Naive thymus-derived CD4-positive, alpha-beta T cell (primary cell): ENCODE measurements at regions not wholly inside any gene's neighbourhood (a gene's known extent, or its start where the extent isn't known, plus 50 kb on each side); places are given as distances from the start of the nearest gene placed in this dataset.

ENCODE experiments used
- ATAC-seq: fragments of 150-1000 bp; cut with Tn5 transposase; 2 replicates; pipeline ENCODE4 v1.10.0; 2021; ENCODE audit warnings: mild to moderate bottlenecking, moderate library complexity
- CTCF ChIA-PET: fragments of 350-600 bp; sonication (Branson Sonifier 250); formaldehyde crosslinking; loops from one replicate; lab custom pipeline; 2021; ENCODE audit warnings: antibody characterized with exemption; lab: Charles Lee
- POLR2A ChIA-PET: fragments of 350-600 bp; sonication (Branson Sonifier 250); formaldehyde crosslinking; loops from one replicate; lab custom pipeline; 2021; ENCODE audit warnings: antibody characterized with exemption, inconsistent platforms; lab: Charles Lee
- DNase-seq, 9 donors: peaks; one replicate each; pipeline versions ENCODE4 v3.0.0 to v3.0.0-alpha.2; 2020 to 2022; ENCODE audit warnings: mixed read lengths in 1 of 9
- H3K27ac ChIP-seq: one replicate; pipeline ENCODE4 v1.7.0; 2013; ENCODE audit warnings: mild to moderate bottlenecking, low read depth, low read length, moderate library complexity
- H3K27me3 ChIP-seq, 2 donors: one replicate each; pipeline ENCODE4 v1.7.0; 2013; ENCODE audit warnings: low read length in 2 of 2, mild to moderate bottlenecking in 2 of 2, moderate library complexity in 2 of 2; ENCODE audit not compliant: control insufficient read depth in 2 of 2, insufficient read depth in 2 of 2
- H3K36me3 ChIP-seq, 3 experiments: 1 replicate in 2 of 3; 2 replicates in 1 of 3; pipeline ENCODE4 v1.7.0; 2013; ENCODE audit warnings: low read length in 3 of 3, mild to moderate bottlenecking in 3 of 3, moderate library complexity in 1 of 3; ENCODE audit not compliant: insufficient read depth in 3 of 3, control insufficient read depth in 2 of 3
- H3K4me1 ChIP-seq, 2 donors: one replicate each; pipeline ENCODE4 v1.7.0; 2013; ENCODE audit warnings: low read length in 2 of 2, mild to moderate bottlenecking in 2 of 2, moderate library complexity in 1 of 2; ENCODE audit not compliant: control insufficient read depth in 2 of 2, insufficient read depth in 2 of 2
- H3K4me3 ChIP-seq: 2 replicates; pipeline ENCODE4 v1.7.0; 2013; ENCODE audit warnings: mild to moderate bottlenecking, low read length
- H3K9me3 ChIP-seq, 3 experiments: 1 replicate in 2 of 3; 2 replicates in 1 of 3; pipeline ENCODE4 v1.7.0; 2013; ENCODE audit warnings: low read length in 3 of 3; ENCODE audit not compliant: control insufficient read depth in 2 of 3
- H3K27ac Mint-ChIP-seq, 9 donors: one replicate each; pipeline ENCODE4 v1.8.0; 2020 to 2022; ENCODE audit warnings: mixed read lengths in 9 of 9, mild to moderate bottlenecking in 8 of 9, moderate library complexity in 5 of 9, inconsistent platforms in 2 of 9
- H3K27me3 Mint-ChIP-seq, 5 donors: one replicate each; pipeline ENCODE4 v1.8.0; 2021 to 2022; ENCODE audit warnings: mixed read lengths in 5 of 5, mild to moderate bottlenecking in 1 of 5
- H3K36me3 Mint-ChIP-seq, 5 donors: one replicate each; pipeline ENCODE4 v1.8.0; 2020 to 2022; ENCODE audit warnings: mixed read lengths in 5 of 5, mild to moderate bottlenecking in 3 of 5, inconsistent platforms in 1 of 5
- H3K4me1 Mint-ChIP-seq, 7 donors: one replicate each; pipeline ENCODE4 v1.8.0; 2020 to 2022; ENCODE audit warnings: mixed read lengths in 7 of 7, mild to moderate bottlenecking in 3 of 7, inconsistent platforms in 1 of 7
- H3K4me3 Mint-ChIP-seq, 10 donors: one replicate each; pipeline ENCODE4 v1.8.0; 2020 to 2022; ENCODE audit warnings: mild to moderate bottlenecking in 10 of 10, mixed read lengths in 10 of 10, moderate library complexity in 6 of 10, inconsistent platforms in 2 of 10
- H3K9me3 Mint-ChIP-seq, 11 donors: one replicate each; pipeline ENCODE4 v1.8.0; 2020 to 2022; ENCODE audit warnings: mixed read lengths in 11 of 11, mild to moderate bottlenecking in 4 of 11, inconsistent platforms in 1 of 11, moderate library complexity in 1 of 11
- intact Hi-C, 2 donors: fragments of 100-400 bp; cut with micrococcal nuclease; formaldehyde crosslinking; loops; one replicate each; pipeline ENCODE4 v1.15.1; 2023

- peaks cover 0 to under 1% (median 0%) of the 10 kb centered on the region in 5 donors for H3K36me3 Mint-ChIP-seq
- Histone ChIP-seq H3K36me3 (no peaks in the 10 kb centered on the region), H3K4me3 (no peak overlapping the region), H3K27me3 (no peaks in the 10 kb centered on the region), H3K9me3 (no peaks in the 10 kb centered on the region), H3K27ac (no peak overlapping the region), H3K4me1 (no peaks in the 10 kb centered on the region)
- ChIA-PET POLR2A (no interaction called here), CTCF (no interaction called here)
- peak in 7 of 9 donors; percentile 21 to 44 (median 31) for DNase-seq
- H3K4me3 Mint-ChIP-seq: no peak overlapping the region
- H3K27ac Mint-ChIP-seq: no peak overlapping the region
- H3K27me3 Mint-ChIP-seq: peaks cover 0 to 24% (median 9%) of the 10 kb centered on the region in 5 donors
- H3K9me3 Mint-ChIP-seq: peaks cover 0 to 3% (median 0%) of the 10 kb centered on the region in 11 donors
- intact Hi-C loops: loop anchor here (1.0 to 10.0 kb wide), 8 partner anchors 22 to 859 kb away; partner anchors contain the start of gene SCN3A (in 2 of the 2)
- ATAC-seq: peak; percentile 59
- peaks cover 0 to 2% (median 0%) of the 10 kb centered on the region in 7 donors for H3K4me1 Mint-ChIP-seq
Measured at GRCh38 chr2:165015052-165015642, 59.8 kb upstream of the SLC38A11 start.

DNA sequence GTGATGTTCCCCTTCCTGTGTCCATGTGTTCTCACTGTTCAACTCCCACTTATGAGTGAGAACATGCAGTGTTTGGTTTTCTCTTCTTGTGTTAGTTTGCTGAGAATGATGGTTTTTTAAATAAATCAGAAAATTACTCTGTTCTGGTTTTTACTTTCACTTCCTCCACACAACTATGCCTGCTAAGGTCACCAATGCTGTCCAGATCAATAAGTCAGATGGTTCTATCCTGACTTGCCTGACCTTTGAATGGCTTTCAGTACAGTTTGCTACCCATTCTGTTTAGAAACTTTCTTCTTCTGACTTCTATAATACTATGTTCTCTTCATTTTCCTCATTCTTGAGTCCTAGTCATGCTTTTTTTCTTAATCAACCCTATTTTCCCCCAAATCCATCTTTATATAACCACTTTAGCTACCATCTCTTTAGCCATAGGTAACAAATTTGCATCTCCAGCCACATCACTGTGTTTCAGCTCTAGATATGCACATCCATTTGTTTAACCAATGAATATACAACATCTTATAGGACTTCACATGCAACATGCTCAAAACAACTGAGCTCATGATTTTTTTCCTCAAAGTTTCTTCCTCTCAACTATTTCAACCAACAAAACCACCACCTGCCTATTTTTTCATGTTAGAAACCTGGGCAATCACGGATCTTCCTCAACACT lies 58.8 kb upstream of the SLC38A11 start:
- Mint-ChIP-seq H3K36me3 (no peaks in the 10 kb centered on the region), H3K4me3 (no peak overlapping the region), H3K4me1 (no peaks in the 10 kb centered on the region), H3K9me3 (peaks cover 0 to 2% (median 0%) of the 10 kb centered on the region in 11 donors), H3K27me3 (peaks cover 0 to 18% (median 5%) of the 10 kb centered on the region in 5 donors), H3K27ac (no peak overlapping the region)
- ATAC-seq (no peak), DNase-seq (no peak)
- H3K4me1 ChIP-seq: no peaks in the 10 kb centered on the region
- no peaks in the 10 kb centered on the region for H3K36me3 ChIP-seq
- no peaks in the 10 kb centered on the region for H3K9me3 ChIP-seq
- H3K4me3 ChIP-seq: no peak overlapping the region
- intact Hi-C loops: loop anchor here (2.0 to 10.0 kb wide), 4 partner anchors 21 to 381 kb away; partner anchors contain the start of gene SCN3A (in 1 of the 2)
- no peak overlapping the region for H3K27ac ChIP-seq
- CTCF ChIA-PET: interaction anchor here (1.0 kb wide), 1 partner anchor 861 kb away, joined by 3 read pairs; no protein-coding TSS in a partner anchor
- POLR2A ChIA-PET: no interaction called here
- no peaks in the 10 kb centered on the region for H3K27me3 ChIP-seq

- ChIA-PET POLR2A (no interaction called here), CTCF (no interaction called here)
- DNase-seq: no peak
- Histone ChIP-seq H3K36me3 (no peaks in the 10 kb centered on the region), H3K27ac (no peak overlapping the region), H3K27me3 (no peaks in the 10 kb centered on the region), H3K4me3 (no peak overlapping the region), H3K9me3 (no peaks in the 10 kb centered on the region), H3K4me1 (no peaks in the 10 kb centered on the region)
- no peak for ATAC-seq
- peaks cover 0 to 2% (median 0%) of the 10 kb centered on the region in 11 donors for H3K9me3 Mint-ChIP-seq
- no peak overlapping the region for H3K27ac Mint-ChIP-seq
- no peak overlapping the region for H3K4me3 Mint-ChIP-seq
- intact Hi-C loops: loop anchor here (10.0 kb wide), 3 partner anchors 194 to 384 kb away; partner anchors contain the start of gene SCN3A (in 1 of the 2)
- H3K4me1 Mint-ChIP-seq: no peaks in the 10 kb centered on the region
- H3K27me3 Mint-ChIP-seq: peaks cover 4 to 22% (median 16%) of the 10 kb centered on the region in 5 donors
- H3K36me3 Mint-ChIP-seq: no peaks in the 10 kb centered on the region
Measured at GRCh38 chr2:165011199-165011598, 55.9 kb upstream of the SLC38A11 start.

DNA sequence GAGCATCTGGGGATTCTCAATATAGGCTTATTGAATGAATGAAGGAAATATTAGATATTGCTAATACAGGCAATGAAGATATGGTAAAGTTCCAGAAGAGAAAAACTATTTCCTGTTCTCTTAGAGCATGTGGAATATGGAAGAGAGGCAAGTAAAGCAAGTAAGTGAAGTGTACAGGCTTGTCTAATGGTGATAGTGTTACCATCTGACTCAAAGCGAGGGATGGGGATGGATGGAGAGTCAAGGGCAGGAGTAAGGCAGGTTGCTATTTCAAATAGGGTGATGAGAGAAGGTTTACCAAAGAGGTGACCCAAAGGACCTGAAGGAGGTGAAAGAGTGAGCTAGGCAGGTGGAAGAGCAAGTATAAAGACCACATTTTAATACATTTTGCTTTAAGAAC lies 55.2 kb upstream of the SLC38A11 start:
- Mint-ChIP-seq H3K4me3 (no peak overlapping the region), H3K4me1 (no peaks in the 10 kb centered on the region), H3K27ac (no peak overlapping the region), H3K36me3 (no peaks in the 10 kb centered on the region), H3K27me3 (peaks cover 5 to 25% (median 18%) of the 10 kb centered on the region in 5 donors), H3K9me3 (peaks cover 0 to 2% (median 0%) of the 10 kb centered on the region in 11 donors)
- ChIA-PET CTCF (no interaction called here), POLR2A (no interaction called here)
- no peak overlapping the region for H3K27ac ChIP-seq
- ATAC-seq (no peak), DNase-seq (no peak)
- H3K4me3 ChIP-seq: no peak overlapping the region
- no peaks in the 10 kb centered on the region for H3K36me3 ChIP-seq
- no peaks in the 10 kb centered on the region for H3K27me3 ChIP-seq
- no peaks in the 10 kb centered on the region for H3K9me3 ChIP-seq
- intact Hi-C loops: loop anchor here (10.0 kb wide), 3 partner anchors 194 to 384 kb away; partner anchors contain the start of gene SCN3A (in 1 of the 2)
- no peaks in the 10 kb centered on the region for H3K4me1 ChIP-seq

DNA sequence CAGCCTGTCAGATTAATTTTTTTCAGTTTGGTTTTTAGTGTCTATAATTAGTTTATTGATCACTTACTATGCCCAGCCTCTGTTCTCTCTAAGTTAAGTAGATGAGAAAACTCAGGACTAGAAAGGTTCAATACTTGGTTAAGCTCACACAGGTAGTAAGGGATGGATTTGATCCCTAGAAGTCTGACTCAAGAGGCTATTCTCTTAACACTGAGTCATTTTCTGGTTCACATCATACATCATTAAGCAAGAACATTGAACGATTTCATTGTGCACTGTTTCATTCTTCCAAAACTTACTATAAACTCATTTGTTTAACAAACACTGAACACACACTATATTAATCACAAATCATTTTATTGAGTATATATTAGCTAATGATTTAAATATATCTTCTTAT lies 54.1 kb upstream of the SLC38A11 start:
- Histone ChIP-seq H3K27ac (no peak overlapping the region), H3K9me3 (no peaks in the 10 kb centered on the region), H3K36me3 (no peaks in the 10 kb centered on the region), H3K4me1 (no peaks in the 10 kb centered on the region), H3K4me3 (no peak overlapping the region), H3K27me3 (no peaks in the 10 kb centered on the region)
- intact Hi-C loops: no loop called here
- ChIA-PET CTCF (no interaction called here), POLR2A (no interaction called here)
- Mint-ChIP-seq H3K27ac (no peak overlapping the region), H3K27me3 (peaks cover 9 to 27% (median 20%) of the 10 kb centered on the region in 5 donors), H3K4me1 (no peaks in the 10 kb centered on the region), H3K9me3 (peaks cover 0 to 2% (median 0%) of the 10 kb centered on the region in 11 donors), H3K4me3 (no peak overlapping the region), H3K36me3 (no peaks in the 10 kb centered on the region)
- DNase-seq: no peak
- ATAC-seq: no peak

- Histone ChIP-seq H3K36me3 (no peaks in the 10 kb centered on the region), H3K9me3 (no peaks in the 10 kb centered on the region), H3K27me3 (no peaks in the 10 kb centered on the region), H3K27ac (no peak overlapping the region), H3K4me3 (no peak overlapping the region), H3K4me1 (no peaks in the 10 kb centered on the region)
- CTCF ChIA-PET: no interaction called here
- peaks cover 9 to 27% (median 20%) of the 10 kb centered on the region in 5 donors for H3K27me3 Mint-ChIP-seq
- no peaks in the 10 kb centered on the region for H3K36me3 Mint-ChIP-seq
- no peaks in the 10 kb centered on the region for H3K4me1 Mint-ChIP-seq
- intact Hi-C loops: no loop called here
- ATAC-seq (no peak), DNase-seq (no peak)
- no peak overlapping the region for H3K4me3 Mint-ChIP-seq
- H3K27ac Mint-ChIP-seq: no peak overlapping the region
- peaks cover 0 to 2% (median 0%) of the 10 kb centered on the region in 11 donors for H3K9me3 Mint-ChIP-seq
- POLR2A ChIA-PET: no interaction called here
Measured at GRCh38 chr2:165008730-165009315, 53.5 kb upstream of the SLC38A11 start.
